SIG-M5 treated with dmso at 0.1 percent for 504 hours (cell line): ENCODE measurements at regions not wholly inside any gene's neighbourhood (a gene's known extent, or its start where the extent isn't known, plus 50 kb on each side); places are given as distances from the start of the nearest gene placed in this dataset.
"Not testable (repeated sequence)": the region's sequence is repeated elsewhere in the genome, so short reads cannot be mapped to it uniquely, and the experiment has no call there.

Experiments used
- DNase-seq: peaks from one replicate; lab custom pipeline; 2025; ENCODE audit not compliant: unreplicated experiment; lab: John Stamatoyannopoulos, UW

- DNase-seq, result not testable (repeated sequence)
Measured at GRCh38 chr9:17888964-17889363, 310.1 kb downstream of the SH3GL2 start.

GRCh38 chr9:17894501-17895160 lies 315.8 kb downstream of the SH3GL2 start:
- DNase-seq, result no peak

GRCh38 chr9:17900606-17901005 lies 321.7 kb downstream of the SH3GL2 start:
- no peak for DNase-seq

GRCh38 chr9:17905366-17905765 lies 326.5 kb downstream of the SH3GL2 start:
- no peak for DNase-seq

- DNase-seq, result no peak
Measured at GRCh38 chr9:17905781-17906175, 326.9 kb downstream of the SH3GL2 start.

- no peak for DNase-seq
Measured at GRCh38 chr9:17906176-17906840, 327.4 kb downstream of the SH3GL2 start.

GRCh38 chr9:17906841-17907778 lies 328.2 kb downstream of the SH3GL2 start:
- no peak for DNase-seq

- DNase-seq, result no peak
Measured at GRCh38 chr9:17907779-17908508, 329.1 kb downstream of the SH3GL2 start.

GRCh38 chr9:17926246-17926645 lies 347.4 kb downstream of the SH3GL2 start:
- DNase-seq, result no peak

GRCh38 chr9:17927616-17928015 lies 348.8 kb downstream of the SH3GL2 start:
- no peak for DNase-seq

- no peak for DNase-seq
Measured at GRCh38 chr9:17928228-17928627, 349.4 kb downstream of the SH3GL2 start.

GRCh38 chr9:17928768-17929167 lies 349.9 kb downstream of the SH3GL2 start:
- no peak for DNase-seq

GRCh38 chr9:17929506-17929905 lies 350.6 kb downstream of the SH3GL2 start:
- no peak for DNase-seq

- no peak for DNase-seq
Measured at GRCh38 chr9:17930071-17930470, 351.2 kb downstream of the SH3GL2 start.

- DNase-seq, result no peak
Measured at GRCh38 chr9:17936365-17936764, 357.5 kb downstream of the SH3GL2 start.

- DNase-seq, result no peak
Measured at GRCh38 chr9:17938035-17938655, 359.3 kb downstream of the SH3GL2 start.

GRCh38 chr9:17942498-17942897 lies 363.6 kb downstream of the SH3GL2 start:
- DNase-seq, result no peak

GRCh38 chr9:17955409-17955808 lies 376.5 kb downstream of the SH3GL2 start:
- DNase-seq, result no peak

- no peak for DNase-seq
Measured at GRCh38 chr9:17958363-17958762, 379.5 kb downstream of the SH3GL2 start.

GRCh38 chr9:17962747-17963146 lies 383.9 kb downstream of the SH3GL2 start:
- no peak for DNase-seq

- no peak for DNase-seq
Measured at GRCh38 chr9:17963498-17963897, 384.6 kb downstream of the SH3GL2 start.
